NB4 (cell line): ENCODE measurements at regions not wholly inside any gene's neighbourhood (a gene's known extent, or its start where the extent isn't known, plus 50 kb on each side); places are given as distances from the start of the nearest gene placed in this dataset.

Experiments
- DNase-seq: peaks from one replicate; pipeline ENCODE4 v3.0.0; 2010; ENCODE audit warnings: low read depth
- H3K4me3 ChIP-seq: one replicate; pipeline ENCODE4 v1.5.1; 2011; ENCODE audit warnings: mild to moderate bottlenecking, low read depth, low read length, moderate library complexity
- MYC ChIP-seq: IDR thresholded peaks from 2 replicates; pipeline ENCODE4 v1.6.1; 2011; ENCODE audit warnings: low read depth, low read length
- POLR2A ChIP-seq: IDR thresholded peaks from 2 replicates; pipeline ENCODE4 v1.6.1; 2011; ENCODE audit warnings: mild to moderate bottlenecking; ENCODE audit not compliant: insufficient read length; ENCODE audit errors: extremely low read depth
- TF ChIP-seq, protein P1 (sequence below): IDR thresholded peaks from one replicate; pipeline ENCODE4 v1.5.1; 2012; ENCODE audit warnings: low read depth, low read length
- TF ChIP-seq, protein P2 (sequence below): IDR thresholded peaks from 2 replicates; pipeline ENCODE4 v1.6.1; 2011; ENCODE audit warnings: low read depth, low read length

- no peak overlapping the region for H3K4me3 ChIP-seq
- DNase-seq = no peak
- TF ChIP-seq POLR2A = no peak
- TF ChIP-seq, protein P1, sequence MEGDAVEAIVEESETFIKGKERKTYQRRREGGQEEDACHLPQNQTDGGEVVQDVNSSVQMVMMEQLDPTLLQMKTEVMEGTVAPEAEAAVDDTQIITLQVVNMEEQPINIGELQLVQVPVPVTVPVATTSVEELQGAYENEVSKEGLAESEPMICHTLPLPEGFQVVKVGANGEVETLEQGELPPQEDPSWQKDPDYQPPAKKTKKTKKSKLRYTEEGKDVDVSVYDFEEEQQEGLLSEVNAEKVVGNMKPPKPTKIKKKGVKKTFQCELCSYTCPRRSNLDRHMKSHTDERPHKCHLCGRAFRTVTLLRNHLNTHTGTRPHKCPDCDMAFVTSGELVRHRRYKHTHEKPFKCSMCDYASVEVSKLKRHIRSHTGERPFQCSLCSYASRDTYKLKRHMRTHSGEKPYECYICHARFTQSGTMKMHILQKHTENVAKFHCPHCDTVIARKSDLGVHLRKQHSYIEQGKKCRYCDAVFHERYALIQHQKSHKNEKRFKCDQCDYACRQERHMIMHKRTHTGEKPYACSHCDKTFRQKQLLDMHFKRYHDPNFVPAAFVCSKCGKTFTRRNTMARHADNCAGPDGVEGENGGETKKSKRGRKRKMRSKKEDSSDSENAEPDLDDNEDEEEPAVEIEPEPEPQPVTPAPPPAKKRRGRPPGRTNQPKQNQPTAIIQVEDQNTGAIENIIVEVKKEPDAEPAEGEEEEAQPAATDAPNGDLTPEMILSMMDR = no peak
- TF ChIP-seq, protein P2, sequence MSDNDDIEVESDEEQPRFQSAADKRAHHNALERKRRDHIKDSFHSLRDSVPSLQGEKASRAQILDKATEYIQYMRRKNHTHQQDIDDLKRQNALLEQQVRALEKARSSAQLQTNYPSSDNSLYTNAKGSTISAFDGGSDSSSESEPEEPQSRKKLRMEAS = no peak
- no peak for TF ChIP-seq MYC
These were observed 124.1 kb upstream of the NKX1-1 start for GRCh38 chr4:1530356-1530755.

DNA sequence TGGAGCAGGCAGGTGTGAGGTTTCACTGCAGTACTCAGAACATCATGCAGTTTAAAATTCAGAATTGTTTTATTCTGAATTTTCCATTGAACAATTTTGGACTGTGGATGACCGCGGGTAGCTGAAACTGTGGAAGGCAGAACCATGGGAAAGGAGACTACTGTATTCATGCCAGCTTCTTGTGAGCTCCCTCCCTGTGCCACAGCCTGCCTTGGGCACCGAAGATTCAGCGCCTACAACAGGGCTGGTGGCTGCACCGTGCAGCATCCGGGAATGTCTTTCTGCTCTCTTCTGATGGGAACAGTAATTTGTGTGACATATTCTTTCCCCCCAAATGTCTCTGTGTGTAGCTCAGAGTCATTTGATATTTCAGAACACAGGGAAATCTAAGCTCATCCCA lies 118.5 kb upstream of the NKX1-1 start:
- no peak for TF ChIP-seq MYC
- TF ChIP-seq POLR2A = no peak
- TF ChIP-seq, protein P2 = no peak
- TF ChIP-seq, protein P1 = no peak
- H3K4me3 ChIP-seq = no peak overlapping the region
- DNase-seq = no peak

DNA sequence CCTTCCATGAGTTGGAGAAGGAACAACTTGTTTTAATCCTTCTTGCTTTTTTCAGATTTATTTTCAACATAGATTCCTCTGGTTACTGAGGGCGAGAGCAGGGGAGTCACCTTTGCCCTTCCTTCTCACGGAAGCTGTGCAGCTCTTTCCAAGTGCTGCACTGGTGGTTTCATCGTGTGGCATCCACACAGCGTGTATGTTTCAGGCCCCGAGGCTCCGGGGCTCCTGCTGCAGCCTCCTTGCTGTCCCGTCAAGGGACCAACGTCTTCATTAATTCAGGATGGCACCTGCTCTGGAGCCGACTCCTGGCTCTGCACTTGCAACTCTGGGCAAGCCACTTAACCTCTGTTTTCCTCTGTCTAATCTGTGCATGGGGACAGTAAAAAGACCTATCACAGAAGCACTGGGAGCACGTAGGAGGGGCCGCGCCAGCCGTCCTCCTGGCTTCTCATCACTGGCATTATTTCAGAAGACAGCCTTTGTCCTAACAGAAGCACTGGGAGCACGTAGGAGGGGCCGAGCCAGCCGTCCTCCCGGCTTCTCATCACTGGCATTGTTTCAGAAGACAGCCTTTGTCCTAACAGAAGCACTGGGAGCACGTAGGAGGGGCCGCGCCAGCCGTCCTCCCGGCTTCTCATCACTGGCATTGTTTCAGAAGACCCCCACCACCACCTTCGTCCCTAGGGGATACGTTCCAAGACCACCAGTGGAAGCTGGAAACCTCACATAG lies 117.8 kb upstream of the NKX1-1 start:
- no peak for DNase-seq
- TF ChIP-seq MYC = no peak
- TF ChIP-seq POLR2A = no peak
- TF ChIP-seq, protein P2 = no peak
- TF ChIP-seq, protein P1 = no peak
- no peak overlapping the region for H3K4me3 ChIP-seq

DNA sequence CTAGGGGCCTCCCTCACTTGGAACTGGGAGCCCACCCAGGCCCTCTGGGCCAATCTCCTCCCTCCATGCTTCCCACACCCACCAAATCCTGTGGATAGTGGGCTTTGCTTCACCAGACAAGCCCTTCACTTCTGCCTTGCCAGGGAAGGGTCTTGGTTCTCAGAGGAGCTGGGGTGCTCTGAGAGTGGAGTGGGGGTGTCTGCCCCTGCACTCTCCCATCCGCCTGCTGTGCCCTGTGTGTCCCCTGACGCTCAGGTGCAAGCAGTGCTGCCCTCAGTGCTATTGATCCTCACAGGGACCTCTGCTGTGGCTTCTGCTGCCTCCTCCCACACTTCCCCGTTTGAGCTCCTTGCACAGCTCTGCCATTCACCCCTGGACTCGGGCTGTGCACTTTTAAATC lies 117.3 kb upstream of the NKX1-1 start:
- TF ChIP-seq POLR2A = no peak
- TF ChIP-seq, protein P1 = no peak
- no peak for TF ChIP-seq MYC
- TF ChIP-seq, protein P2 = no peak
- no peak overlapping the region for H3K4me3 ChIP-seq
- DNase-seq = no peak

GRCh38 chr4:1523033-1523432 lies 116.8 kb upstream of the NKX1-1 start:
- no peak for TF ChIP-seq MYC
- DNase-seq = no peak
- no peak overlapping the region for H3K4me3 ChIP-seq

DNA sequence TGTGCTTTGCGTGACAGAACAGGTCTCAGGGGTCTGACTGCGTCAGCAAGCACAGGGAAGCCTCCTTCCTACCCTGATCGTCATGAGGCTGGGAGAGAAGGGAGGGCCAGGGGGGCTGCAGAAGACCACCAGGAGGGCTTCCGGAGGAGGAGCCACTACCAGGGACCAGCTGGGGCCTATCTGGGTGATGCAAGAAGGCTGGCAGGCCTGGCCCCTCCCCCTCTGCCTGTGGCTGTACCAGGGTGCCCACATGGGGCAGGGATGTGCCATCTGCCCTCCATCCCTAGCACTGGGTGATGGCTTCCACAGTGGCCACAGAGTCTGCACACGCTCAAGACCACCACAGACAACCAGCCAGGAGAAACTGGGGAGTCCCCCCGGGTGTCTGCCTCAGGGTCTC lies 116.4 kb upstream of the NKX1-1 start:
- H3K4me3 ChIP-seq = no peak overlapping the region
- TF ChIP-seq, protein P1 = no peak
- TF ChIP-seq, protein P2 = no peak
- no peak for TF ChIP-seq POLR2A
- no peak for TF ChIP-seq MYC
- no peak for DNase-seq
